Endothelial cell of umbilical vein (primary cell): ENCODE measurements at regions not wholly inside any gene's neighbourhood (a gene's known extent, or its start where the extent isn't known, plus 50 kb on each side); places are given as distances from the start of the nearest gene placed in this dataset.

ENCODE experiments used
- BruUV-seq: library from RNA; stranded (reverse); fragments of 400-500 nt; replicated peaks from 2 replicates; lab custom pipeline; 2021; lab: Mats Ljungman, UMichigan
- CTCF ChIA-PET: fragments of 300-600, 350-600 bp; sonication (Branson Sonifier 250); formaldehyde crosslinking; loops from one replicate; lab custom pipeline; 2021; ENCODE audit warnings: antibody characterized with exemption, inconsistent platforms; lab: Charles Lee
- POLR2A ChIA-PET: fragments of 300-600, 350-600 bp; sonication (Branson Sonifier 250); formaldehyde crosslinking; loops from one replicate; lab custom pipeline; 2021; ENCODE audit warnings: antibody characterized with exemption, inconsistent platforms; lab: Charles Lee
- DNase-seq: peaks from one replicate; pipeline ENCODE4 v3.0.0-alpha.2; 2011; ENCODE audit warnings: low read depth, low spot score
- FAIRE-seq: peaks from 2 replicates; lab custom pipeline; 2011; peaks lifted over from hg19 to GRCh38; lab: Jason Lieb, UNC
- H2AFZ ChIP-seq: 2 replicates; pipeline ENCODE4 v1.6.0; 2012; ENCODE audit warnings: low read depth, low read length, control low read depth, inconsistent platforms
- H3K27ac ChIP-seq: 2 replicates; pipeline ENCODE4 v1.5.1; 2011; ENCODE audit warnings: low read depth, mild to moderate bottlenecking, control low read depth, low read length, moderate library complexity; ENCODE audit not compliant: insufficient read depth
- H3K27me3 ChIP-seq, 2 experiments: 2 replicates each; pipeline versions ENCODE4 v1.6.0 to v1.6.1; 2011; ENCODE audit warnings: low read length in 2 of 2, mixed read lengths in 1 of 2; ENCODE audit not compliant: control insufficient read depth in 2 of 2, insufficient read depth in 2 of 2
- H3K36me3 ChIP-seq, 2 experiments: 2 replicates in 1 of 2; 3 replicates in 1 of 2; pipeline ENCODE4 v1.5.1; 2011; ENCODE audit warnings: low read length in 2 of 2, mild to moderate bottlenecking in 1 of 2, moderate library complexity in 1 of 2; ENCODE audit not compliant: control insufficient read depth in 2 of 2, insufficient read depth in 2 of 2; ENCODE audit errors: extremely low read depth in 1 of 2
- H3K4me1 ChIP-seq: 3 replicates; pipeline ENCODE4 v1.5.1; 2011; ENCODE audit warnings: mild to moderate bottlenecking, low read length; ENCODE audit not compliant: control insufficient read depth, insufficient read depth; ENCODE audit errors: extremely low read depth
- H3K4me2 ChIP-seq: 2 replicates; pipeline ENCODE4 v1.6.1; 2011; ENCODE audit warnings: low read length, control low read depth, mixed read lengths; ENCODE audit not compliant: insufficient read depth
- H3K4me3 ChIP-seq, 3 experiments: fragments of 200-600 bp in 1 of 3; sonication (generic), shearing (Covaris generic) in 1 of 3; replicated peaks in 1 of 3; 2 replicates each; pipeline ENCODE4 v1.5.1; 2011 to 2016; ENCODE audit warnings: control low read depth in 3 of 3, low read length in 3 of 3, mild to moderate bottlenecking in 2 of 3, inconsistent platforms in 1 of 3, low read depth in 1 of 3, moderate library complexity in 1 of 3; ENCODE audit not compliant: insufficient read depth in 1 of 3
- H3K79me2 ChIP-seq: 2 replicates; pipeline ENCODE4 v1.6.0; 2012; ENCODE audit warnings: low read length, inconsistent platforms; ENCODE audit not compliant: control insufficient read depth, insufficient read depth
- H3K9ac ChIP-seq: replicated peaks from 2 replicates; pipeline ENCODE3; 2011; ENCODE audit warnings: low read length, control low read depth; ENCODE audit not compliant: insufficient read depth; ENCODE audit errors: extremely low read depth
- H3K9me1 ChIP-seq: replicated peaks from 3 replicates; pipeline ENCODE4 v1.6.0; 2011; ENCODE audit warnings: mild to moderate bottlenecking, low read length; ENCODE audit not compliant: control insufficient read depth, insufficient read depth; ENCODE audit errors: extremely low read depth
- H3K9me3 ChIP-seq: replicated peaks from 2 replicates; pipeline ENCODE4 v1.5.1; 2012; ENCODE audit warnings: low read length, inconsistent platforms; ENCODE audit not compliant: control insufficient read depth, insufficient read depth
- H4K20me1 ChIP-seq: replicated peaks from 2 replicates; pipeline ENCODE3; 2011; ENCODE audit warnings: mild to moderate bottlenecking, low read length; ENCODE audit not compliant: control insufficient read depth, insufficient read depth; ENCODE audit errors: extremely low read depth
- EZH2 ChIP-seq: IDR thresholded peaks from 2 replicates; pipeline ENCODE4 v1.6.1; 2012; ENCODE audit warnings: borderline replicate concordance, low read depth, mild to moderate bottlenecking, moderate library complexity, low read length, inconsistent platforms; ENCODE audit not compliant: severe bottlenecking
- GATA2 ChIP-seq: IDR thresholded peaks from 2 replicates; pipeline ENCODE4 v1.7.0; 2011; ENCODE audit warnings: low read depth, mild to moderate bottlenecking, moderate library complexity, mixed read lengths, low read length; ENCODE audit not compliant: insufficient read length, insufficient read depth
- JUN ChIP-seq: IDR thresholded peaks from 2 replicates; pipeline ENCODE4 v1.6.1; 2011; ENCODE audit warnings: borderline replicate concordance, low read depth; ENCODE audit not compliant: insufficient read length, insufficient read depth
- MYC ChIP-seq: IDR thresholded peaks from one replicate; pipeline ENCODE4 v1.6.1; 2011; ENCODE audit warnings: mild to moderate bottlenecking, low read depth, low read length
- POLR2A ChIP-seq: IDR thresholded peaks from 2 replicates; pipeline ENCODE4 v1.6.1; 2012; ENCODE audit warnings: low read depth, mild to moderate bottlenecking, control low read depth, low read length
- POLR2AphosphoS5 ChIP-seq: IDR thresholded peaks from 2 replicates; pipeline ENCODE4 v1.6.1; 2012; ENCODE audit warnings: low read depth, mild to moderate bottlenecking, control low read depth, low read length, moderate library complexity; ENCODE audit not compliant: insufficient read depth
- dilution Hi-C: fragments of 300-500 bp; cut with MboI; formaldehyde crosslinking; loops from one replicate; pipeline ENCODE4 v1.15.0; 2019; ENCODE audit warnings: low sequenced_read_pairs; ENCODE audit not compliant: extremely low pct_ligation_motif_present
- intact Hi-C: fragments of 100-400 bp; cut with micrococcal nuclease; formaldehyde crosslinking; loops from one replicate; pipeline ENCODE4 v1.10.0; 2022
- TF ChIP-seq, protein P1 (sequence below), 2 donors: IDR thresholded peaks; 1 replicate in 1 of 2; 2 replicates in 1 of 2; pipeline ENCODE4 v1.5.1; 2011; ENCODE audit warnings: low read length in 2 of 2, mild to moderate bottlenecking in 2 of 2, moderate library complexity in 2 of 2, control low read depth in 1 of 2, inconsistent platforms in 1 of 2, low read depth in 1 of 2; ENCODE audit not compliant: insufficient read depth in 1 of 2; ENCODE audit errors: extremely low read depth in 1 of 2

DNA sequence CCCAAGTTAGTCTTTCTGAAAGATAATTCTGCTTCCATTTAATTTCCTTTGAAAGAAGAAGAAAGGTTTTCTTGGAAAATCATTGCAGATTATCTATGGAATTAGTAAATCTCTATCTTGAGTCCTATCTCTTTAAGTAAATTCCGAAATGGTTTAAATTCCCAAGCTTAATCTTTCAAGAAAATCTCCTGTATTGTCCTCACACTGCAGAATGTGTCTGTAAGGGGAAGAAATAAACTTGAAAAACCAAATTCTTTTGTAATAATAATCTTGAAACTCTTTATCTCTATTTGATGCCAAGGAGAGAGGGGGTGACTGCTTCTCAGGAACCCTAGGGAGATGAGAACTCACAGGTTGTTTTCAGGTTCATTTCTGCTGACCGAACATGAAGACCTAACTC is 150.8 kb upstream of the ARHGAP28 start:
- Histone ChIP-seq H3K27ac (no peak overlapping the region), H3K9me1 (no peaks in the 10 kb centered on the region), H3K4me1 (no peaks in the 10 kb centered on the region), H3K36me3 (no peaks in the 10 kb centered on the region), H3K4me3 (no peak overlapping the region), H3K4me2 (no peak overlapping the region), H3K9me3 (no peaks in the 10 kb centered on the region), H2AFZ (no peak overlapping the region), H3K9ac (no peak overlapping the region), H3K79me2 (no peaks in the 10 kb centered on the region), H3K27me3 (no peaks in the 10 kb centered on the region), H4K20me1 (no peaks in the 10 kb centered on the region)
- DNase-seq = no peak
- no peak for FAIRE-seq
- no TSS peak for BruUV-seq
- CTCF ChIA-PET = no interaction called here
- TF ChIP-seq POLR2A = no peak
- TF ChIP-seq EZH2 = no peak
- no peak for TF ChIP-seq GATA2
- TF ChIP-seq, protein P1, sequence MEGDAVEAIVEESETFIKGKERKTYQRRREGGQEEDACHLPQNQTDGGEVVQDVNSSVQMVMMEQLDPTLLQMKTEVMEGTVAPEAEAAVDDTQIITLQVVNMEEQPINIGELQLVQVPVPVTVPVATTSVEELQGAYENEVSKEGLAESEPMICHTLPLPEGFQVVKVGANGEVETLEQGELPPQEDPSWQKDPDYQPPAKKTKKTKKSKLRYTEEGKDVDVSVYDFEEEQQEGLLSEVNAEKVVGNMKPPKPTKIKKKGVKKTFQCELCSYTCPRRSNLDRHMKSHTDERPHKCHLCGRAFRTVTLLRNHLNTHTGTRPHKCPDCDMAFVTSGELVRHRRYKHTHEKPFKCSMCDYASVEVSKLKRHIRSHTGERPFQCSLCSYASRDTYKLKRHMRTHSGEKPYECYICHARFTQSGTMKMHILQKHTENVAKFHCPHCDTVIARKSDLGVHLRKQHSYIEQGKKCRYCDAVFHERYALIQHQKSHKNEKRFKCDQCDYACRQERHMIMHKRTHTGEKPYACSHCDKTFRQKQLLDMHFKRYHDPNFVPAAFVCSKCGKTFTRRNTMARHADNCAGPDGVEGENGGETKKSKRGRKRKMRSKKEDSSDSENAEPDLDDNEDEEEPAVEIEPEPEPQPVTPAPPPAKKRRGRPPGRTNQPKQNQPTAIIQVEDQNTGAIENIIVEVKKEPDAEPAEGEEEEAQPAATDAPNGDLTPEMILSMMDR (IDR thresholded peaks at IDR 0.05; ENCODE audit: extremely low read depth in 1 of 2, insufficient read depth in 1 of 2, low read depth in 1 of 2, low read length in 2 of 2) = no peak
- intact Hi-C loops (no loop called here), dilution Hi-C loops (no loop called here)
- POLR2A ChIA-PET = no interaction called here

DNA sequence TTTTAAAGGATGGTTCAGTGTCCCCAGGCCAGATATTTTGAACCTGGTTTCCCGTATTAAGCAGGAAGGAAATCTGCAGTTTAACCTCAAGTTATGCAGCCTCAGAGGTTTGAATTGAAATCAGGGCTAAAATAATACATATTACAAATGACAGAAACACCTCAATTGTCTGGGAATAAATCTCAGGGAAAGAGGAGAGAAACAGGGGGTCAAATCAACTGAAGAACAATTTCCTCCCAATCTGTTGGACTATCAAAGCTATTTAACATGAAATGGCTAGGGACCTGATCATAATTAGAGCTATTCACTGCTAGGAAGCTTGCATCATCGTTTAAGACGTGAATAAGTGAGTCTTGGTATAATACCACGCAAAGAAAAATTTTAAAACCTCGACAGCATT is 150.0 kb upstream of the ARHGAP28 start:
- BruUV-seq = no TSS peak
- Histone ChIP-seq H3K9me1 (no peaks in the 10 kb centered on the region), H3K9ac (no peak overlapping the region), H3K79me2 (no peaks in the 10 kb centered on the region), H3K27ac (no peak overlapping the region), H3K27me3 (no peaks in the 10 kb centered on the region), H3K4me3 (no peak overlapping the region), H3K9me3 (no peaks in the 10 kb centered on the region), H2AFZ (no peak overlapping the region), H3K4me1 (no peaks in the 10 kb centered on the region), H3K4me2 (no peak overlapping the region), H3K36me3 (no peaks in the 10 kb centered on the region), H4K20me1 (no peaks in the 10 kb centered on the region)
- dilution Hi-C loops = no loop called here
- TF ChIP-seq POLR2AphosphoS5 (no peak), MYC (no peak), EZH2 (no peak), JUN (no peak)
- ChIA-PET CTCF (no interaction called here), POLR2A (no interaction called here)
- intact Hi-C loops = no loop called here
- FAIRE-seq (no peak), DNase-seq (peak; percentile 20)
